NCI-H2227 (cell line): ENCODE measurements at regions not wholly inside any gene's neighbourhood (a gene's known extent, or its start where the extent isn't known, plus 50 kb on each side); places are given as distances from the start of the nearest gene placed in this dataset.

Source experiments
- DNase-seq: peaks from one replicate; lab custom pipeline; 2025; ENCODE audit not compliant: unreplicated experiment; lab: John Stamatoyannopoulos, UW

DNA sequence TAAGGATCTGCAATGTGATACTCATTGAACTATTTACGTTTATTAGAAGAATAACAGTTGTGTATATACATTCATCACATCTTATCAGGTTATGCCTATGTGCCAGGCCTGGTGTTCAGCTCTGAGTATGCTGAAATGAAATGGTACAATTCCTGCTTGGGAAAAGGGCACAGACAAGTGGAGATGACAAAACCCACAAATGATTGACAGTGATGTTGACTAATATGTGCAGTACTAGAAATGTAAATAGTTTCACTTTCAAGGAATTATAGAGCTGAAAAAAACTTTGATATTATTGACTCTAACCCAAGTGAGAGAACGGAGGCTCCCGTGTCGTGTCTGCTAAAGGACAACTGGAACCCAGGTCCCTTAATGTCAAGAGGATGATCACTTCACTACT lies 386.8 kb upstream of the DACH1 start:
- no peak for DNase-seq

DNA sequence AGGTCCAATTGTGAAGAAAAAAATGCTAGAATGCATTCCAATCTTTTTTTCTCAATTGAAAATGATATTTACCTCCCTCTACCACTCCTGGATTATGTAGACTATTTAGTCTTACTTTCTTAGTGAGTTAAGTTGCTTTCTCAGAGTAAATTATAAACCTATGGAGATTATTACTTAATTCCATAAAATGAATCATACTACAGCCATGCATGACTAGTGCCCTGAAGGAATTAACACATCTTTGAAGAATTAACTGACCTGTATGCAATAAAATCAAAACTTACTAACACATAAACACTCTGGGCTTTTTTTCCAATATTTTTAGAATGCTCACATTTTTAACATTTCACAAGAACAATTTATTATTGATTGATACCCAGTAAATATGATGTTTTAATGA lies 379.4 kb upstream of the DACH1 start:
- no peak for DNase-seq

DNA sequence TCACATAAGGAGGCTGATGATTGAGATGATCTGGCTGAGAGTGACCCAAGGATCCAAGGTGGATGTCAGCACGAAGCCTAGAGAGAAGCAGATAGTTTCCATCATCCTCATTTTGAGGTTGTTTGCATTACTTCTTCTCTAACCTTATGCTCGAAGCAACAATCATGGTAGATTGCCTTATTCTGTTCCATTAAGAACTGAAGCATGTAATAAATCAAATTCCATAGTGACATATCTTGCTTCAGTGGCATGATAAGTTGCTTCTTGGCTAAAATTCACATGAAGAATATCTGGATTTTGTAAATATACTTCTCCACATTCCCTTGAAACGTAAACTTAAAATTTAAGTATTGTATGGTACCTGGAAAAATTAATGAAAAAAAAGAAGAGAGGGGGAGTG lies 377.8 kb upstream of the DACH1 start:
- DNase-seq: no peak

DNA sequence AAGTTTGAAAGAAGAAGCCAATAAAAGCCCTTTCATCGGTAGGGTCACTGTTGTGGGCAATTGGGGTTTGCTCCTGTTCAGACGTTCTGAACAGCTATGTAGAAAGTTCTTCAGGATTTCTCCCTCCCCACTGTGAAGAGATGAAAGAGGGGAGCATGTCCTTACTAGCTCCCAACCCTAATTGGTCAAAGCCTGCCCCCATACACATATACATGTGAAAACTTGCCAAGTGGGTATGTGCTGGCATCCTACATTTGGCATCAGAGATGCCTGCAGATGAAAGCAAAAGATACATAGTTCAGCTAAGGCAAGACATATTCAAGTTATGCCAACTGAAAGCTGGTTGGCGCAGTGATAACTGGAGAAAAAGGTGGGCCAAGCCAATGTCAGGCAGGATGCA lies 363.1 kb upstream of the DACH1 start:
- no peak for DNase-seq

DNA sequence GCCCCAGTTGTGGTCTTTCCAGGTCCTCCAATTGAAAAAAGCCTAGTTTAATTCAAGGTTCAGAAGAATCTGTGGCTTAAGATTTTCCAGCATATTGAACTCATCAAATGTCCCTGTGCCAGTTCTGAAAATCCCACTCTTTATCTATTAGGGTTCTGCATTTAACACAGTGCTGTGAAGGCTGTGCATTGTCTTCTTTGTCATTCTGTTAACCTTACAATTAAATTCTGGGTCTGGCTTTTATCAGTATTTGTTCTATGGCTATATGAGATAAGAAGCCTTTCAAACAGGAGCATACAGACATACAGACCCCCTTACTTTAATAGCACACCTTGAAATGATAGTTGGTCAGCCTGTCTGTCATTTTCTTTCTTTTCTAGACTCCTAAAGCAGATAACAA lies 362.1 kb upstream of the DACH1 start:
- no peak for DNase-seq

DNA sequence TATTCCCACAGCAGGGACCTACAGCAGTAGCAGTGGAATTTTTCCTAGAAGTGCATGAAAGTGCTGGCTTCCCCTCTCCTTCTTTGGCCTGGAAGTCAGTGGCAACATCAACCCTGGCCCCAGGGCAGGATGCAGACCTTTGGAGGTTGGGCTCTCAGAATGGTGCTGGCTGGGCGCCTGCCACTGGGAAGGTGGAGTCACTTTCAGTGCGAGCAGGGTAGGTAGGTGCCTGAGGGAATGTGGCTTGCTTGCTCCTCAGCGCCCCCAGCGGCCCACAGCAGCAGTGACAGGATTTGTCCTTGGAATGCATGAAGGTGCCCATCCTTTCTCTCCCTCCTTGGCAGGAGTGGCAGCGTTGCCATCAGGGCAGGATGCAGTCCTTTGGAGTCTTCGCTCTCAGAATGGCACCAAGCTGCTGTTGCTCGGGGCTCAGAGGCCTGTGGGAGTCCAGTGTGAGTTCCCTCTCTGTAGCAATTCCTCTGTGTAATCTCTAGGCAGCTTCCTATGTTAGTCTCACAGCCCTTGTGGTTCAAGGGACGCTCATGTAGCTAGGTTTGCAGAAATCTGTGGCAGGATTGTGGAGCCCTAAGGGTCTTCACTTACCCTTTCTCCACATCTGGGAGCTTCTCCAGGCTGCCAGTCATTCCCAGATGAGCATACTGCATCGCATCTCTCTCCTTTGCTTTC lies 354.4 kb upstream of the DACH1 start:
- DNase-seq: no peak

DNA sequence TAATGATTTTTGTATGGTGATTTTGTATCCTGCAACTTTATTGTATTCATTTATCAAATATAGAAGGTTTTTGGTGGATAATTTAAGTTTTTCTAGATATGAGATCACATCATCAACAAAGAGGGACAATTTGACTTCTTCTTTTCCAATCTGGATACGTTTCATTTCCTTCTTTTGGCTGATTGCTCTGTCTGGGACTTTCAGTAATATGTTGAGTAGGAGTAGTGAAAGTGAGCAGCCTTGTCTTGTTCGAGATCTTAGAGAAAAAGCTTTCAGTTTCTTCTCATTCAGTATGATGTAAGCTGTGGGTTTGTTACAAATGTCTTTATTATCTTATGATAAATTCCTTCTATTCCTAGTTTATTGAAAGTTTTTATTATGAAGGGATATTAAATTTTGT lies 352.0 kb upstream of the DACH1 start:
- no peak for DNase-seq

DNA sequence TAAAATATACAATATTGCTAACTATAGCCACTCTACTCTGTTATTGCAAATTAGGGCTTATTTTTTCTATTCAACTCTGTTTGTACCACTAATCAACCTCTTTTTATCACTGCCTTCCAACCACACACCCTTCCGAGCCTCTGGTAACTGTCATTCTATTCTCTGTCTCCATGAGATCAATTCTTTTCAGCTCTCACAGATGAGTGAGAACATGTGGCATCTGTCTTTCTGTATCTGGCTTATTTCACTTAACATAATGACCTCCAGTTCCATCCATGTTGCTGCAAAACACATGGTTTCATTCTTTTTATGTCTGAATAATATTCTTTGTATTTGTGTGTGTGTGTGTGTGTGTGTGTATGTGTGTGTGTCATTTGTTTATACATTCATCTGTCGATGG lies 350.1 kb upstream of the DACH1 start:
- no peak for DNase-seq

DNA sequence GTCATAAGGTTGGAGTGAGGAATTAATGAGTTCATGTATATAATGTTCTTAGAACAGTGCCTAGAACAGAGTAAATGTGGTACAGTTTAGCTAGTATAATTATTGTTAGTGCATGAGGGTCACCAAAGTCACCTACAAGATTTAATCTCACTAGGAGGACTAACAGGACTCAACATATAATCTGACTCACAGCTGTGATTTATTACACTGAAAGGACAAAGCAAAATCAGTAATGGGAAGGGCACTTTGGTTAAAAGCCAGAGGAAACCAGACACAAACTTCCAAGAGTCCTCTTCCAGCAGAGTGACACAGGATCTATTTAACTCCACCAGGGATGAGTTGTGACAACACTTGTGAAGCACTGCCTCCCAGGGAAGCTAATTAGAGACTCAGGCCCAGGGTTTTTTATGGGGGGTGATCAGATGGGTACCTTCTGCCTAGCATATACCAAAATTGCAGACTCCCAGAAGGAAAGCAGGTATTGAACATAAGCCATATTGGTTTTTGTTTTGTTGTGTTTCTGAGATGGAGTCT lies 341.2 kb upstream of the DACH1 start:
- DNase-seq: peak; percentile 27

DNA sequence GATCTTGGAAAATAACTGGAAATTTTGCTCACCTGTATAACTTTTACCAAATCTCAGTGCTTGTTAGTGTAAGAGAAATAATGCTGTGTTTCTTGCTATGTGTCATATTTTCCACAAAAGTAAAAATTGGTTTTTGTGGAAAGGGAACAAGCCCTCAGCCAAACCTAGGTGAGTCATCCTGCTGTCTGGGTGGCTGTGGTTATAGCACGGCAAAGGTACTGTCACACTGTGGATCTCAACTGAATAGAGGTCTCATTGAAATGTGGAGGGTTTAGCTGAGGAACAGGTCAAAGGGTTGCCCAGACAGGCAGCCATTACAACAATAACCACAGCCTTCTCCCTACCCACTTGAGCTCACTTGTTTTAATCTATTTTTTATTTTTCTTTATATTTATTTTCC lies 338.8 kb upstream of the DACH1 start:
- DNase-seq: no peak

DNA sequence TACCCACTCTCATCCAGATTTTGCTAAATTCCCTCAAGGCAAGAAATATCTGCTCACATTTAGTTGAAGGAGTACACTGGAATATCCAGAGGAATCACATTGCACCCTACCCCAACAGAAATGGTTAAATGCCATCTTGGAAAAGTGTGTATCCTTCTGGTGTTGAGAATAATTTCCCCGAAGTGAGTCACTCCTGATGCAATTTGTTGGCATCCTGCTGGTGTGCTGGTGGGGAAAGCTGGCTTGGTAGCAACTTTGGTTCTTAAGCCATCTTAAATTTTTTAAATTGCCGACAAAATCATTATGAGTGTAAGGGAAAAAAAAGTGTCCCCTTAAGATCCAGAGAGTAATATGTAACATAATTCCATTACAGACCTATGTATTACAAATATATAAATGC lies 337.3 kb upstream of the DACH1 start:
- DNase-seq: no peak

DNA sequence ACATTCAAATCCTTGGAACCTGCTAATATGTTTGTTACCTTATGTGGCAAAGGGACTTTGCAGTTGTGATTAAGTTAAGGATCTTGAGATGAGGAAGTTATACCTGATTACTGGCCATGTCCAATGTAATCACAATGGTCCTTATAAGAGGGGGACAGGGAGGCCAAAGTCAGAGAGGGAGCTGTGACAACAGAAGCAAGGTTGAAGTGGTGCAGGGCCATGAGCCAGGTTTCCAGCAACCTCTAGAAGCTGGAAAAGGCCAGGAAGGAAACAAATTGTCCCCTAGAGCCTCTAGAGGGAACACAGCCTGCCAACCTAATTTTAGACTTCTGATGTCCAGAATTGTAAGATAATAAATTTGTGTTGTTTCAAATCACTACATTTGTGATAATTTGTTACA lies 334.7 kb upstream of the DACH1 start:
- DNase-seq: no peak

DNA sequence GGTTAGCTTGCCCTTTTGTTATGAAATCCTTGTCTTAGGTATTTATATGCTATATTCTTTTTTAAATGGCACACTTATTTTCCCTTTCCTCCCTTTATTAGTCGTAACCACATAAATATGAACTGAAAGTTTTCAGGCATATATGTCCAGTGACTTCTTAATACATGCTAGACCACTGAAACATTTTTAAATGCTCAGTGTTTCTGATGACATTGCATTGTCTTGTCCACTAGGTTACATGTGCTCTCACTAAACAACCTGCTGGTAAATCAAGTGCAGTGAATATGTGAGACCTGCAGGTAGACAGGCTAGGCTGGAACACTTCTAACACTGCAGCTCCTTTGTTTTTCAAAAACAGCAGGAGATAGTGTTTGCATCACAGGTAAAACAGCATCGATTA lies 332.6 kb upstream of the DACH1 start:
- no peak for DNase-seq

DNA sequence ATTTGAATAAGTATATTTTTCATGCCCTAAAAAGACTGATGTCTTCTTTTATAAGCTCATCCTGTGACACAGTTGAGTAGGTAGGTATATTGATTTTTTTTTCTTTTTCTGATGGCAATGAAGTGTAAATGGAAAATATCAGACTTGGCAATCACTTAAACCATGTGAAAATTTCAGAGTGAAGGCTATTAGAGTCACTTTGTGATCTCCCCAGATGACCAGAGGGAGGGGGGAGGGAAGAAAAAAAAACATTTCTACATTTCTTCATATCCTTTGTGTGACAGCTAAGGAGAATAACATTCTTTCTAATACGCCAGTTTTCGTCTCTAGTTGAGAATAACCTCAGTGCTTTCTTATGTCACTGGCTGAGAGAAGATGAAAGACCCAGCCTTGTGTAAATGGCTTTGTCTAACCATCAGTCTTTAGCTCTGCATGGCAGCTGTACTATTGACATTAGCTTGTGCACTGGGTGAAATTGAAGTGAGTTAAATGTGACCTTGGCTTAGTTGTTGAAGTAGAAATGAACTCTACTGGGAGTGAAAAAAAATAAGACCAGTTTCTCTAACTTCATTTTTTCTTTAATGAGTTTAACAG lies 332.1 kb upstream of the DACH1 start:
- peak; percentile 47 for DNase-seq

DNA sequence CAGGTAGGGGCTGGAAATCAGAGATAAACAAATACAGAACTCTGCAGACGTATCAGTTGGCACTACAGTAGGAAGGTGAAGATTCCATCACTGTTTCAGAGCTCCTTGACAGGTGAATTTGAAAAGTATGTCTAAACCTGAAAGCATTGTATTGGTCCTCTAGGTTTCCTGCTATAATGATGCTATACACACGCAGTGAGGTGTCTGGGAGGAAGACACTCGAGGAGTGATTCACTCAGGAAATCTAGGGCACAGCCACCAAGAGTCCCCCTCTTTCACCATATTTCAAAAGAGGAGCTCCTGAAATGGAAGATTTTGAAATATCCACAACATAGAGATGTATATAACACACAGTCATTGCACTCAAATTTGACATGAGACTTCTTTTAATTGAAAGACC lies 331.0 kb upstream of the DACH1 start:
- no peak for DNase-seq

DNA sequence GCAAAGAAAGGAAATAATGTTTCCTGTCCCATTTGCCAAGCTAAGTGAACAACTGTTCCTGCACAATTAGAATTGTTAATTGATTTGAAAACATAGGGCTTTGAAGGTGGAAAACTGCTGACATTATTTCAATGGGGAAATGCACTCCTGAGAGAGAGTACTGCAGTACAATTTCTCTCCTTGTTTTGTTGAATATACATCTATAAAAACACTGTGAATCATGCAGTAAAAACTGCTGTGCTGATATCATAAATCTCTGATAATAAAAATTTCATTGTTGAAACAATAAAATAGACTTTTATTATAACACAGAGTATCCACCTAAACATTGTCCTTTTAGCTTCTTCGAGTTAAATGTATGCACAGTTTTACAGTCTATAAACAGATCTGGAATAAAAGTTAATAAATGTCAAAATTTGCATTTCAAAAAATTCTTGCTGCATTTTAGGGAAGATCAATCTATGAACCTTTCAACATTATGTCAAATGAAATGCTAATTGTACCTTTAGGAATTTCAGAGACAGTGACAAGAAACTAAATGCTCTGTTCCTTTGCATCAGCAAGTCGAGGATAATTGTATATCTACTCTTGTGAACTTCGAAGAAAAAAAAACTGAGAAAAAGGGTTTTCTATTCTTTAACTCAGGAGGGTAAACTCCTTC lies 328.2 kb upstream of the DACH1 start:
- DNase-seq: no peak

DNA sequence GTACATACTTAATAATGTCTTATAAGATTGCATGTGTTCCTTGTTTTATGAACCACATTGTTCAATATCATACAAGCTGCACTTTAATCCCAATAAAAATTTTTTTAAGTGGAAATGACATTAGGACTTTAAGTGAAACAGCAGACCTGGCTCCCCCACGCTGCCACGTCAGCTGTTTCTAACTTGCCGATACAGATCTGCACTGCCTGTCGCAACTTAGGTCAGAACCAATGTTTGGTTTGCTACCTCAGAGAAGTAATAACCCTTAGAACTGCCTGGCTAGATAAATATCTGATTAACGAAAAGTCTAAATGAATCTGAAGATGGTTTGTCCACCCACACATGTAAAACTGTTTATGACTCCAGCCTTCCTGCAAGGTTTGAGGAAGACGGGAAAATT lies 327.5 kb upstream of the DACH1 start:
- no peak for DNase-seq

DNA sequence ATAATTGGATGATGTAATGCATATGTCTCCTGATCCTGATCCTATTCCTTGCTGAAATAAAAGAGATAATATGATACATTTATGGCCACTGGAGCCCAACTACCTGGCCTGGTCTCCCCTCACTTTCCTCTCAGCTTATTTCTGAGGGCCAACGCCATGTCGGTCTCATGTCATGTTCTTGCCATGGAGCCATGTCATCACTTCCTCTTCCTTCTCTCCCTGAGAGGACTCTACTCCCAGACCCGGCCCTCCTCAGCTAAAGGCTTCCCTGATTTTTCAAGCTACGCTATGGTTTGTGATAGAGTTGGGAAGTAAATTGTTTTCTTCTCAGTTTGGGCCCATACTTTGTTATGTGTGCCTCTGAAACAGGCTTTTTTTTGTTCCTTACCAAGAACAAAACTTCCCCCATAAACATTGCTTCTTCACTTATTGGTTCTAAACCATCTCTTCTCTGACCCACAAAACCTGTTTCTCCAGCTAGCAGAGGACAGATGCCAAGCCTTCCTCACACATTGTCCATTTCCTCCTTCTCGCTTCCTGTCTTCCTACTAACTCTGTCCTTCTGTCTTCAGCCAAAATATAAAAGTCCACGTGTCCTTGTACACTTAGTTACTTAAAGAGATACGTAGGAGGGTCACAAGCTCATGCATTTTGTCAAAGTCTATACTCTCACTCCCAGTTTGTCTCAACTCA lies 319.9 kb upstream of the DACH1 start:
- no peak for DNase-seq

DNA sequence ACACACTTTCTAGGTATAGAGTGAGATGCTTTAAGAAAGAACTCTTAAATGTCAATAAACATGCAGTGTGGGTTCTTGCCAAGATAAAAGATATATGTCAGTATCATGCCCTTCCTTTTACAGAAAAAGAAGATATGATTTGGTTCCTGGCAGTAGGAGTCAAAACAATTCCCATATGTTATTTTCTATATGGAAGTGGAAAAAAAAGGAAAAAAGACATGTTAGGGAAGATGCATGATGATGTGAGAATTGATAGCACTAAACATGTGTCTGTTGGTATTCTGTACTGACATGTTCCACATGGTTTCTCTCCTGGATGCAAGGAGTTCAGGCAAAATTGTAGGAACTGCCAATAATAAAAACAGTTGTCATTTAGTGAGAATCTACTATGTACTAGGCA lies 318.8 kb upstream of the DACH1 start:
- no peak for DNase-seq

DNA sequence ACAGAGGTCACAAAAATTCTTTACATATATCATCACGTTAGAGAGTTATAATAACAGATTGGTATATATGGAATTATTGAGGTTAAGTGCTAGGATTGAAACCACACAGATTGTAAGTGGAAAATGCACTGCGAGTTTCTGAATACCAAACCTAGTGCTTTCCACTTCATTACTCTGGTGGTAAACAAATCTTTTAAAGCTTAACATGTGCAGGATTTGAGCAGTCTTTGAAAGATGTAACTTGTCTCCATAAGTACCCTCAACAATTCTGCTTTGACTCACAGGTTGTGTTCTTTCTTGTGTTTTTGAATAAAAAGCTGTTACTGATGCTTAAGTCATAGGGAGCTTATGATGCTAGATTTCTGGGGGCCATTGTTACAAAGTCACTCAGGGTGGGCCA lies 314.7 kb upstream of the DACH1 start:
- DNase-seq: no peak

DNA sequence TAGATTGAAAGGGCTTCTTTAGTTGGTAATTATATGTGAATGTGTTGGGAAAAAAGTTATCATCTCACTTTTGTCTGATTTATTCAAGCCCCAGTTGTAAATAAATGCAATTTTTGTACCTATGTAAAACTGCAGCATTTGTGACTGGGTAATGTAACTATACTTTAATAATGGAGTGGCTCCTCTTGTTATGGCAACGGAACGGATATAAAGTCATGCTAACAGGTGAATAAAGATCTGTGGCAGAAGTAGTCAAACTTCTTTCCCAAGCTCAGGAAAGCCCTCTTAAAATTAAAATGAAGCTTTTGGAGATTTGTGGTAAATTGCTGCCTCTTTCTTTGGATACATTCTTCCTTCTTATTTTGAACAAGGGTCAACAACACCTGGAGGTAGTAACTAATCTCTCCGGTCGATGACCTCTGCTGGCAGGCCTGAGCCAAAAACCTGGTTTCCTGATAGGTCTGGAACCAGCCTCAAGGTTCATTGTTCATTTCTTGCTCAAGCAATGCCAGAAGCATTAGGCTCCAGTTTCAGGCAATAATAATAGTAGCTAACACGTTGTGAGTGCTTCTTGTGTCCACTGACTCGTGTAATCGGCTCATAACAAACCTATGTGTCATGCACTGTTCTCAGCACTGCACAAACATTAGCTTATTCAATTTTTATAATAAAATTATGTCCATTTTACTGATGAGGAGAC lies 313.4 kb upstream of the DACH1 start:
- no peak for DNase-seq
